Left lung (tissue), 4 donors: ENCODE measurements at regions not wholly inside any gene's neighbourhood (a gene's known extent, or its start where the extent isn't known, plus 50 kb on each side); places are given as distances from the start of the nearest gene placed in this dataset.

Experiments
- ATAC-seq: fragments of 200-7000 bp; cut with Tn5 transposase; one replicate; pipeline ENCODE4 v1.9.1; 2020; ENCODE audit warnings: moderate library complexity
- DNase-seq, 4 donors: peaks; one replicate each; pipeline ENCODE4 v3.0.0-alpha.2; 2013 to 2020
- H3K27ac ChIP-seq, 2 donors: fragments of 200-600 bp; sonication (generic) in 1 of 2; one replicate each; pipeline versions ENCODE4 v1.5.0 to v1.8.0; 2020 to 2021
- H3K27me3 ChIP-seq, 2 donors: fragments of 200-600 bp; sonication (generic) in 1 of 2; one replicate each; pipeline versions ENCODE4 v1.5.0 to v1.8.0; 2020 to 2021
- H3K36me3 ChIP-seq, 2 donors: fragments of 200-600 bp; sonication (generic) in 1 of 2; one replicate each; pipeline versions ENCODE4 v1.5.0 to v1.8.0; 2020 to 2021
- H3K4me1 ChIP-seq, 2 donors: fragments of 200-600 bp; one replicate each; pipeline ENCODE4 v1.8.0; 2021
- H3K4me3 ChIP-seq, 2 donors: fragments of 200-600 bp; sonication (generic) in 1 of 2; one replicate each; pipeline versions ENCODE4 v1.5.0 to v1.8.0; 2020 to 2021; ENCODE audit warnings: mild to moderate bottlenecking in 1 of 2
- H3K9me3 ChIP-seq, 2 donors: fragments of 200-600 bp; sonication (generic) in 1 of 2; one replicate each; pipeline versions ENCODE4 v1.5.0 to v1.8.0; 2020 to 2021
- CTCF ChIP-seq, 2 donors: fragments of 200-600 bp; sonication (generic) in 1 of 2; IDR thresholded peaks; one replicate each; pipeline versions ENCODE4 v1.5.0 to v1.8.0; 2021; ENCODE audit warnings: antibody characterized with exemption in 2 of 2
- intact Hi-C, 2 donors: fragments of 100-400 bp; cut with DNase I; formaldehyde crosslinking; loops; one replicate each; pipeline versions ENCODE4 v1.11.2 to v1.14.2; 2022
- donor health status: DM: no; HTN: yes; CAD: no.
- donor health status: DM: no; HTN: no; CAD: no.

GRCh38 chr3:157956850-157957249 is 149.4 kb downstream of the SHOX2 start:
- TF ChIP-seq CTCF (IDR thresholded peaks at IDR 0.05) = no peak
- intact Hi-C loops = no loop called here

GRCh38 chr3:157956176-157956575 is 150.0 kb downstream of the SHOX2 start:
- no peaks in the 10 kb centered on the region for H3K4me1 ChIP-seq
- no peaks in the 10 kb centered on the region for H3K9me3 ChIP-seq
- DNase-seq (no peak), ATAC-seq (no peak)
- TF ChIP-seq CTCF (IDR thresholded peaks at IDR 0.05) = no peak
- no peaks in the 10 kb centered on the region for H3K36me3 ChIP-seq
- H3K27ac ChIP-seq = no peak overlapping the region
- H3K27me3 ChIP-seq = no peaks in the 10 kb centered on the region
- intact Hi-C loops = no loop called here
- no peak overlapping the region for H3K4me3 ChIP-seq

More at GRCh38 chr3:157956850-157957249, 149.4 kb downstream of the SHOX2 start:
- no peaks in the 10 kb centered on the region for H3K4me1 ChIP-seq
- H3K4me3 ChIP-seq = no peak overlapping the region
- H3K27me3 ChIP-seq = no peaks in the 10 kb centered on the region
- H3K9me3 ChIP-seq = no peaks in the 10 kb centered on the region
- no peak for DNase-seq
- no peak overlapping the region for H3K27ac ChIP-seq
- no peaks in the 10 kb centered on the region for H3K36me3 ChIP-seq
- no peak for ATAC-seq

- TF ChIP-seq CTCF (IDR thresholded peaks at IDR 0.05) = no peak
- intact Hi-C loops = no loop called here
- Histone ChIP-seq H3K4me1 (no peaks in the 10 kb centered on the region), H3K9me3 (no peaks in the 10 kb centered on the region), H3K27me3 (no peaks in the 10 kb centered on the region), H3K36me3 (no peaks in the 10 kb centered on the region), H3K27ac (no peak overlapping the region), H3K4me3 (no peak overlapping the region)
- no peak for DNase-seq
- no peak for ATAC-seq
These were observed 152.7 kb downstream of the SHOX2 start for GRCh38 chr3:157953565-157953964.

GRCh38 chr3:157948605-157949383 is 157.4 kb downstream of the SHOX2 start:
- H3K27me3 ChIP-seq = no peaks in the 10 kb centered on the region
- DNase-seq (no peak), ATAC-seq (no peak)
- H3K36me3 ChIP-seq = no peaks in the 10 kb centered on the region
- H3K27ac ChIP-seq = no peak overlapping the region
- no peak overlapping the region for H3K4me3 ChIP-seq
- H3K9me3 ChIP-seq = no peaks in the 10 kb centered on the region
- intact Hi-C loops = no loop called here
- TF ChIP-seq CTCF (IDR thresholded peaks at IDR 0.05) = no peak
- no peaks in the 10 kb centered on the region for H3K4me1 ChIP-seq

GRCh38 chr3:157939166-157939565 is 167.1 kb downstream of the SHOX2 start:
- no peak for ATAC-seq
- DNase-seq = no peak
- intact Hi-C loops = no loop called here
- no peak for TF ChIP-seq CTCF (IDR thresholded peaks at IDR 0.05)
- Histone ChIP-seq H3K27me3 (no peaks in the 10 kb centered on the region), H3K4me1 (no peaks in the 10 kb centered on the region), H3K27ac (no peak overlapping the region), H3K9me3 (no peaks in the 10 kb centered on the region), H3K36me3 (no peaks in the 10 kb centered on the region), H3K4me3 (no peak overlapping the region)
